Tibial artery (tissue), 4 donors: ENCODE measurements at regions not wholly inside any gene's neighbourhood (a gene's known extent, or its start where the extent isn't known, plus 50 kb on each side); places are given as distances from the start of the nearest gene placed in this dataset.
"Not testable (repeated sequence)": the region's sequence is repeated elsewhere in the genome, so short reads cannot be mapped to it uniquely, and the experiment has no call there.

ENCODE experiments used
- DNase-seq, 2 donors: peaks; one replicate each; pipeline ENCODE4 v3.0.0-alpha.2; 2019
- H3K27ac ChIP-seq, 2 donors: fragments of 200-600 bp; sonication (generic) in 1 of 2; 1 replicate in 1 of 2; 2 replicates in 1 of 2; pipeline ENCODE4 v1.5.1; 2018 to 2019; ENCODE audit warnings: mild to moderate bottlenecking in 1 of 2
- H3K27me3 ChIP-seq, 2 donors: fragments of 200-600 bp; sonication (generic) in 1 of 2; one replicate each; pipeline versions ENCODE4 v1.5.1 to v1.6.0; 2016 to 2019
- H3K36me3 ChIP-seq, 3 donors: fragments of 200-600 bp; sonication (generic) in 2 of 3; one replicate each; pipeline ENCODE4 v1.5.1; 2016 to 2019; ENCODE audit warnings: mild to moderate bottlenecking in 2 of 3
- H3K4me1 ChIP-seq, 4 donors: fragments of 200-600 bp; sonication (generic) in 2 of 4; 1 replicate in 3 of 4; 2 replicates in 1 of 4; pipeline ENCODE4 v1.5.1; 2016 to 2019
- H3K4me3 ChIP-seq, 2 donors: fragments of 200-600 bp; sonication (generic) in 1 of 2; 1 replicate in 1 of 2; 2 replicates in 1 of 2; pipeline ENCODE4 v1.5.1; 2018 to 2019; ENCODE audit warnings: mild to moderate bottlenecking in 2 of 2
- H3K9me3 ChIP-seq, 3 donors: fragments of 200-600 bp; sonication (generic) in 1 of 3; one replicate each; pipeline ENCODE4 v1.5.1; 2016 to 2019
- CTCF ChIP-seq, 2 experiments: fragments of 200-600 bp in 1 of 2; fragments of 450-650 bp in 1 of 2; IDR thresholded peaks; one replicate each; pipeline ENCODE4 v1.5.1; 2017 to 2019; ENCODE audit warnings: antibody characterized with exemption in 2 of 2, mild to moderate bottlenecking in 1 of 2, moderate library complexity in 1 of 2
- intact Hi-C: fragments of 100-400 bp; cut with DNase I; formaldehyde crosslinking; loops from one replicate; pipeline ENCODE4 v1.15.0; 2023; ENCODE audit warnings: low total_unique reads

DNA sequence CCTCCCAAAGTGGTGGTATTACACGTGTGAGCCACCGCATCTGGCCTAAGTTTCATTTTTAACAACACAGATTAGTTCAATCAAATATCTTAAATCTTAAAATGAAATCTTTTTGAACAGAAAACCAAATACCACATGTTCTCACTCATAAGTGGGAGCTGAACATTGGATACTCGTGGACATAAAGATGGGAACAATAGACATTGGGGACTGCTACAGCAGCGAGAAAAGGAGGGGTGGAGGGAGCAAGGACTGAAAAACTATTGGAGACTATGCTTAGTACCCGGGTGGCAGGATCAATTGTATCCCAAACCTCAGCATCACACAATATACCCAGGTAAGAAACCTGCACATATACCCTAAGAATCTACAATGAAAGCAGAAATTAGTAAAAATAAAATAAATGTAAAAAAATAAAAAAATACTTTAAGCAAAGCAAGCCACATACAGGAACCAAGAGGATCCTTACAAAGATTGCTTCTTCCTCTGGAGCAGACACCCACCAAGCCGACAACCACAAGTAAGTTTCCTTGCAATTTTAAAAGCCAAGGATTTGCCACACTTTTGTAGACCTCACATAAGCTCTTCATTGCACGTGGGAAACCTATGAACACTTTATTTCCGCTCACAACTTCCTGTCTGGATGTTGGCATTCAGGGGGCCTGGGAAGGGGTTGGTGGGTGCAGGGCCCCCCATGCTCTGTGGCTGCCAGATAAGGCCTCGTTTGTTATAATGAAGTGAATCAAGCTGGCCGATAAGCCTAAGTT is 147.9 kb downstream of the MYCN start:
- H3K36me3 ChIP-seq = no peaks in the 10 kb centered on the region
- no peak for TF ChIP-seq CTCF (IDR thresholded peaks at IDR 0.05)
- intact Hi-C loops = no loop called here
- no peak overlapping the region for H3K4me3 ChIP-seq
- no peak overlapping the region for H3K27ac ChIP-seq
- DNase-seq = no peak
- H3K4me1 ChIP-seq = no peaks in the 10 kb centered on the region
- H3K27me3 ChIP-seq = peaks cover 0 to 7% of the 10 kb centered on the region in 2 donors
- H3K9me3 ChIP-seq = no peaks in the 10 kb centered on the region

- H3K36me3 ChIP-seq, intact Hi-C loops, H3K27me3 ChIP-seq, H3K9me3 ChIP-seq, H3K27ac ChIP-seq, H3K4me3 ChIP-seq, DNase-seq, H3K4me1 ChIP-seq: not testable (repeated sequence)
Observed at GRCh38 chr2:16086136-16086535, 145.8 kb downstream of the MYCN start.

DNA sequence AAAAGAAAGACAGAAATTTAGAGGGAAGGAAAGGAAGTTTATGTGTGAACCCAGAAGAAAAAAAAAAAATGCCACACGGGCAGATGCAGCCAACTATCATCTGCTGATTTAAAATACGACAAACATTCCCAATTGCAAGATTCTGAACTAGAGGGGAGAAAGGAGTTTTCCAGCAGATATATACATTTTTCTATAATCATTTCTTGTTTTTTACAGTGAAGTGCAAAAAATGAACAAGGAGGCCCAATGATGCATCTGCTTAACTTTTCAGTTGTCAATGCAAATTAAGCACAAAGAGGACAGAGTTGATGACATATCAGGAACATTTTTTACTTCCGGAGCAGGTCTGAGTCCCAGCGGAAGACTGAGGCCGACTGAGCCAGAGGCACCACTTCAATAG is 144.7 kb downstream of the MYCN start:
- no peak for DNase-seq
- intact Hi-C loops = no loop called here
- H3K4me1 ChIP-seq = no peaks in the 10 kb centered on the region
- TF ChIP-seq CTCF (IDR thresholded peaks at IDR 0.05) = no peak
- H3K27me3 ChIP-seq = peaks cover 0 to 10% of the 10 kb centered on the region in 2 donors
- no peak overlapping the region for H3K27ac ChIP-seq
- H3K9me3 ChIP-seq = no peaks in the 10 kb centered on the region
- H3K36me3 ChIP-seq = no peaks in the 10 kb centered on the region
- H3K4me3 ChIP-seq = no peak overlapping the region

- Histone ChIP-seq H3K4me1 (no peaks in the 10 kb centered on the region), H3K4me3 (no peak overlapping the region), H3K9me3 (no peaks in the 10 kb centered on the region), H3K27ac (no peak overlapping the region), H3K36me3 (no peaks in the 10 kb centered on the region), H3K27me3 (peaks cover 0 to 10% of the 10 kb centered on the region in 2 donors)
- intact Hi-C loops = no loop called here
- no peak for TF ChIP-seq CTCF (IDR thresholded peaks at IDR 0.05)
- no peak for DNase-seq
Observed at GRCh38 chr2:16084274-16084673, 143.9 kb downstream of the MYCN start.

DNA sequence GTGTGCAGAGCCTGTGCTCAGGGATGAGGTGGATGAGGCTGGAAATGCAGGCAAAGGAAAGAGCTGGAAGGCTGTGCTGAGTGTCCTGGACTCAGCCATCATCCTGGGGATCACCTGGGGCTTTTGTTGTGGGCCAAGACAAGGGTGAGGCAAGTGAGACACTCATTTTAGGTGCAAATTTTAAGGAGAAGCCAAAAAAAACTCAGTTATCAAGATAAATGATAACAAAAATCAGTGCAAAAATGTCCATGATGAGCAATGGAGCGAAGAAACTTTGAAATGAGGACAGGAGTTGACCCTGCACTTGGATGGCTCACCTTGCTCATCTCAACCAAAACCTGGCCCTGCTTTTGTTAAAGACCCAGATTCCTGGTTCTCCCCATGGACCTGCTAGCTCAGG is 141.9 kb downstream of the MYCN start:
- Histone ChIP-seq H3K4me3 (no peak overlapping the region), H3K4me1 (no peaks in the 10 kb centered on the region), H3K36me3 (no peaks in the 10 kb centered on the region), H3K27me3 (peaks cover 0 to 10% of the 10 kb centered on the region in 2 donors), H3K9me3 (no peaks in the 10 kb centered on the region), H3K27ac (no peak overlapping the region)
- intact Hi-C loops = no loop called here
- no peak for DNase-seq
- no peak for TF ChIP-seq CTCF (IDR thresholded peaks at IDR 0.05)

DNA sequence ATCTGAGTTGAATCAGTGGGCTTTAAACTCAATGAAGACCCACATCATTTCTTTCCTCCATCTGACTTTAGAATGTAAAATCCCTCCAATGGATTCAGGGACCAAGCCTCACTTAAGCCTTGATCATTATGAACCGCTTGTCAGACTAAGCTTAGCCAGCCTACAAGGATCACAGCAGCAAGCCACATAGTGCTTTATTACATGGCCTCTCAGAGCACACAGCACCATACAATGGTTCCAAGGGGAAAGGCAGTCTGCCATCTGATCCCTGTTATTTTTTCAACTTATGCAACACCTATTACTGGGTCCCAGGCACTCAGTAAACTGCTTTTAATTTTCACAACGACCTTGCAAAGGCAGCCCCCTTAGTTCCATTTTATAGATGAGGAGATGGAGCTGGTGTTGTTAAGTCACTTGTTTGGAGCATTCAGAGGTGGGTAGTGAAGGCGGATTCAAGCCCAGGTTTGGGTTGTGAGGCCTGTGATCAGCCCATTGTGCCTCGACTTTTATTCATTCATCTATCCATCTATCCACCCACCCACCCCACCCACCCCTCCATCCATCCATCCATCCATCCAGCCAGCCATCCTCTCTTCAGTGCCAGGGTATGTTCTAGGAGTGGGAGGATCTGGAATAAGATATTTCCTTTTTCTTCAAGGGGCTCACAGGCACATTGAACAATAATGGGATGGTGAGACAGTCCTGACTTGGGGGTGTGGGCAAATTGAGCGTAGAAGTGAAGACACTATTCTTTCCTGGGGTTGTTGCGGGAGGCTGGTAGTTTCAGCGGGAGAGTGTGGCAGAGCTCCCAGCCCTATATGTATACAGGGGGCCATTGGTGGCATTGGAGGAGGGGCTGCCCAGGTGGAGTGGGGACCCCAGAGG is 141.2 kb downstream of the MYCN start:
- intact Hi-C loops = no loop called here
- no peak for TF ChIP-seq CTCF (IDR thresholded peaks at IDR 0.05)

More for the DNA sequence above, 141.2 kb downstream of the MYCN start:
- Histone ChIP-seq H3K4me1 (no peaks in the 10 kb centered on the region), H3K27me3 (peaks cover 0 to 10% of the 10 kb centered on the region in 2 donors), H3K9me3 (no peaks in the 10 kb centered on the region), H3K4me3 (no peak overlapping the region), H3K27ac (no peak overlapping the region), H3K36me3 (no peaks in the 10 kb centered on the region)
- no peak for DNase-seq
